HCT116 (cell line): ENCODE measurements at regions not wholly inside any gene's neighbourhood (a gene's known extent, or its start where the extent isn't known, plus 50 kb on each side); places are given as distances from the start of the nearest gene placed in this dataset.

Experiments
- ATAC-seq: fragments of 200-7000 bp; cut with Tn5 transposase; 2 replicates; pipeline ENCODE4 v1.9.1; 2020; ENCODE audit warnings: mild to moderate bottlenecking, moderate library complexity
- BruUV-seq: library from RNA; stranded (reverse); fragments of 400-500 nt; replicated peaks from 2 replicates; lab custom pipeline; 2021; lab: Mats Ljungman, UMichigan
- CTCF ChIA-PET: fragments of 300-600 bp; sonication (Branson Sonifier 250); formaldehyde crosslinking; loops from one replicate; lab custom pipeline; 2021; ENCODE audit warnings: antibody characterized with exemption; lab: Charles Lee
- POLR2A ChIA-PET: fragments of 300-600, 350-600 bp; sonication (Branson Sonifier 250); formaldehyde crosslinking; loops from one replicate; lab custom pipeline; 2021; ENCODE audit warnings: antibody characterized with exemption; lab: Charles Lee
- RAD21 ChIA-PET, 2 experiments: fragments of 300-600 bp; sonication (Branson Sonifier 250); formaldehyde crosslinking; loops; one replicate each; lab custom pipeline; 2023; ENCODE audit warnings: low total read pairs in 2 of 2; ENCODE audit not compliant: uncharacterized antibody in 2 of 2, unreplicated experiment in 2 of 2, low non-redundant PET in 1 of 2; lab: Charles Lee
- DNase-seq: peaks from one replicate; pipeline ENCODE4 v3.0.0-alpha.2; 2010; ENCODE audit warnings: low read depth, low spot score
- H2AFZ ChIP-seq: fragments of 200-600 bp; shearing (Covaris generic), sonication (generic); 2 replicates; pipeline ENCODE4 v1.6.1; 2017; ENCODE audit warnings: low read depth, mixed run types, mixed read lengths, antibody characterized with exemption, low read length; ENCODE audit not compliant: poor library complexity, severe bottlenecking
- H3K27ac ChIP-seq: 2 replicates; pipeline ENCODE4 v1.5.1; 2012; ENCODE audit warnings: low read depth, low read length
- H3K27me3 ChIP-seq: fragments of 200-600 bp; sonication (generic); 2 replicates; pipeline ENCODE4 v1.6.1; 2016; ENCODE audit warnings: mixed run types, low read length, mixed read lengths; ENCODE audit not compliant: insufficient read depth
- H3K36me3 ChIP-seq, 2 experiments: fragments of 200-500 bp in 1 of 2; fragments of 200-600 bp in 1 of 2; sonication (Bioruptor generic) in 1 of 2; sonication (generic) in 1 of 2; 2 replicates each; pipeline versions ENCODE4 v1.5.1 to v1.6.1; 2014 to 2016; ENCODE audit warnings: low read length in 2 of 2, inconsistent platforms in 1 of 2, mixed read lengths in 1 of 2, mixed run types in 1 of 2; ENCODE audit not compliant: insufficient read depth in 2 of 2, control insufficient read depth in 1 of 2
- H3K4me1 ChIP-seq, 2 experiments: fragments of 200-600 bp in 1 of 2; sonication (generic) in 1 of 2; 2 replicates each; pipeline versions ENCODE4 v1.5.1 to v1.6.1; 2012 to 2017; ENCODE audit warnings: low read length in 2 of 2, inconsistent platforms in 1 of 2, mild to moderate bottlenecking in 1 of 2, mixed read lengths in 1 of 2, mixed run types in 1 of 2, moderate library complexity in 1 of 2; ENCODE audit not compliant: insufficient read depth in 2 of 2, control insufficient read depth in 1 of 2
- H3K4me2 ChIP-seq: fragments of 200-600 bp; sonication (generic); 2 replicates; pipeline ENCODE4 v1.6.1; 2017; ENCODE audit warnings: mixed run types, low read length, mixed read lengths
- H3K4me3 ChIP-seq, 2 experiments: fragments of 200-600 bp in 1 of 2; sonication (generic) in 1 of 2; replicated peaks in 1 of 2; 2 replicates each; pipeline ENCODE4 v1.5.1; 2011 to 2016; ENCODE audit warnings: low read length in 2 of 2, control low read depth in 1 of 2, low read depth in 1 of 2, mild to moderate bottlenecking in 1 of 2, mixed read lengths in 1 of 2, mixed run types in 1 of 2
- H3K79me2 ChIP-seq: fragments of 200-600 bp; sonication (generic); 2 replicates; pipeline ENCODE4 v1.6.1; 2017; ENCODE audit warnings: mild to moderate bottlenecking, mixed run types, low read length, moderate library complexity, mixed read lengths; ENCODE audit not compliant: insufficient read depth
- H3K9ac ChIP-seq: fragments of 200-600 bp; sonication (generic); 2 replicates; pipeline ENCODE4 v1.6.1; 2016; ENCODE audit warnings: low read length, mixed read lengths
- H3K9me2 ChIP-seq: fragments of 200-600 bp; sonication (generic), shearing (Covaris generic); 2 replicates; pipeline ENCODE4 v1.6.1; 2017; ENCODE audit warnings: mixed run types, mild to moderate bottlenecking, moderate library complexity; ENCODE audit not compliant: insufficient read depth
- H3K9me3 ChIP-seq, 2 experiments: fragments of 200-500 bp in 1 of 2; fragments of 200-600 bp in 1 of 2; sonication (Bioruptor generic) in 1 of 2; sonication (generic) in 1 of 2; 2 replicates each; pipeline ENCODE4 v1.6.1; 2014 to 2017; ENCODE audit warnings: low read length in 2 of 2, mixed read lengths in 2 of 2, inconsistent platforms in 1 of 2, low read depth in 1 of 2, mild to moderate bottlenecking in 1 of 2, mixed run types in 1 of 2, moderate library complexity in 1 of 2; ENCODE audit not compliant: control insufficient read depth in 1 of 2, insufficient read depth in 1 of 2
- H4K20me1 ChIP-seq: fragments of 200-600 bp; sonication (generic), shearing (Covaris generic); 2 replicates; pipeline ENCODE4 v1.6.1; 2017; ENCODE audit warnings: mixed run types, mild to moderate bottlenecking, moderate library complexity; ENCODE audit not compliant: insufficient read depth
- CBX3 ChIP-seq: IDR thresholded peaks from 2 replicates; pipeline ENCODE4 v1.6.1; 2012; ENCODE audit warnings: low read depth
- CTCF ChIP-seq, 3 experiments: fragments of 200-600 bp in 1 of 3; sonication (generic) in 1 of 3; IDR thresholded peaks in 2 of 3; conservative IDR thresholded peaks in 1 of 3; 2 replicates each; pipeline ENCODE4 v1.5.1; 2012 to 2017; ENCODE audit warnings: low read depth in 2 of 3, low read length in 2 of 3, antibody characterized with exemption in 1 of 3, borderline replicate concordance in 1 of 3, control low read depth in 1 of 3, mild to moderate bottlenecking in 1 of 3, mixed read lengths in 1 of 3, mixed run types in 1 of 3, moderate library complexity in 1 of 3; ENCODE audit not compliant: insufficient read depth in 1 of 3
- FOSL1 ChIP-seq: IDR thresholded peaks from 2 replicates; pipeline ENCODE4 v1.6.1; 2012; ENCODE audit warnings: low read depth
- POLR2A ChIP-seq: IDR thresholded peaks from 2 replicates; pipeline ENCODE4 v1.7.0; 2011; ENCODE audit warnings: borderline replicate concordance; ENCODE audit not compliant: insufficient read depth, insufficient read length; ENCODE audit errors: extremely low read depth
- POLR2AphosphoS5 ChIP-seq: IDR thresholded peaks from 2 replicates; pipeline ENCODE4 v1.6.1; 2011; ENCODE audit warnings: mild to moderate bottlenecking, low read depth, low read length, moderate library complexity
- RAD21 ChIP-seq: IDR thresholded peaks from 2 replicates; pipeline ENCODE4 v1.6.1; 2012; ENCODE audit warnings: low read depth, mild to moderate bottlenecking
- SIN3A ChIP-seq: IDR thresholded peaks from 2 replicates; pipeline ENCODE4 v1.6.1; 2012; ENCODE audit warnings: low read depth
- SRF ChIP-seq: IDR thresholded peaks from 2 replicates; pipeline ENCODE4 v1.6.1; 2012; ENCODE audit warnings: low read depth
- TCF7L2 ChIP-seq: IDR thresholded peaks from 2 replicates; pipeline ENCODE4 v1.7.0; 2011; ENCODE audit warnings: borderline replicate concordance, inconsistent platforms; ENCODE audit not compliant: insufficient read depth, insufficient read length; ENCODE audit errors: extremely low read depth
- YY1 ChIP-seq: IDR thresholded peaks from 2 replicates; pipeline ENCODE4 v1.6.1; 2011; ENCODE audit warnings: low read length, low read depth, moderate library complexity, mild to moderate bottlenecking; ENCODE audit not compliant: insufficient replicate concordance; ENCODE audit errors: extremely low read depth
- ZFX ChIP-seq: fragments of 450-650 bp; IDR thresholded peaks from 2 replicates; pipeline ENCODE4 v1.6.1; 2017
- intact Hi-C: fragments of 100-400 bp; cut with micrococcal nuclease; formaldehyde crosslinking; loops from 2 replicates; pipeline ENCODE4 v1.10.0; 2022
- TF ChIP-seq, protein P1 (sequence below): IDR thresholded peaks from 2 replicates; pipeline ENCODE4 v1.6.1; 2012
- TF ChIP-seq, protein P2 (sequence below): IDR thresholded peaks from 2 replicates; pipeline ENCODE4 v1.6.1; 2011; ENCODE audit warnings: mild to moderate bottlenecking, low read length, moderate library complexity; ENCODE audit not compliant: insufficient replicate concordance; ENCODE audit errors: extremely low read depth

DNA sequence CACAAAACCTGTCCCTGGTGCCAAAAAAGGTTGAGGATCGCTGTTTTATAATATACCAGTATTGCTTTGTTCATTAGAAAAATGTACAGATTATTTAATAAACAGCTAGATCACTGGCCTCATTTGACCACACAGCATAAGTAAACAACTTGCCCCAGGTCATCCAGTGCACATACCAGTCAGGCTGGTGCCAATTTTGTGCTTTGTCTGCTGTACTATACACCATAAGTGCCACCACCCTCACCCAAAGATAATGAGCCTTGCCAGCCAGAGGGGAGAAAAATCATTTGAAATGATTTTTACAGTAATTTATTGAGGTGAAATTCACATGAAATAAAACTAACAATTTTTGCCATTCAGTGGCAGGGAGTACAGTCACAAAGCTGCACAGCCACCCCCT lies 202.2 kb upstream of the TWIST2 start:
- POLR2A ChIA-PET = no interaction called here

More for the DNA sequence above, 202.2 kb upstream of the TWIST2 start:
- no peaks in the 10 kb centered on the region for H3K9me3 ChIP-seq
- H4K20me1 ChIP-seq = no peaks in the 10 kb centered on the region
- CTCF ChIA-PET = no interaction called here
- ATAC-seq (no peak), DNase-seq (no peak)
- no peak overlapping the region for H3K4me2 ChIP-seq
- no peaks in the 10 kb centered on the region for H3K27me3 ChIP-seq
- no peaks in the 10 kb centered on the region for H3K36me3 ChIP-seq
- intact Hi-C loops = no loop called here
- no peaks in the 10 kb centered on the region for H3K79me2 ChIP-seq
- H3K4me3 ChIP-seq = no peak overlapping the region
- no TSS peak for BruUV-seq
- H3K9ac ChIP-seq = no peak overlapping the region
- no peak for TF ChIP-seq CBX3
- TF ChIP-seq FOSL1 = no peak
- no peak for TF ChIP-seq RAD21
- TF ChIP-seq ZFX = no peak
- no peak for TF ChIP-seq CTCF (IDR thresholded peaks at IDR 0.05 in 2 of 3, conservative IDR thresholded peaks at IDR 0.05 in 1 of 3; ENCODE audit: borderline replicate concordance in 1 of 3, insufficient read depth in 1 of 3, low read depth in 2 of 3, low read length in 2 of 3)
- no peak for TF ChIP-seq SIN3A
- TF ChIP-seq POLR2A = no peak
- TF ChIP-seq, protein P1, sequence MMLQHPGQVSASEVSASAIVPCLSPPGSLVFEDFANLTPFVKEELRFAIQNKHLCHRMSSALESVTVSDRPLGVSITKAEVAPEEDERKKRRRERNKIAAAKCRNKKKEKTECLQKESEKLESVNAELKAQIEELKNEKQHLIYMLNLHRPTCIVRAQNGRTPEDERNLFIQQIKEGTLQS = no peak
- TF ChIP-seq SRF = no peak
- no peak for TF ChIP-seq YY1
- TF ChIP-seq POLR2AphosphoS5 = no peak
- TF ChIP-seq, protein P2, sequence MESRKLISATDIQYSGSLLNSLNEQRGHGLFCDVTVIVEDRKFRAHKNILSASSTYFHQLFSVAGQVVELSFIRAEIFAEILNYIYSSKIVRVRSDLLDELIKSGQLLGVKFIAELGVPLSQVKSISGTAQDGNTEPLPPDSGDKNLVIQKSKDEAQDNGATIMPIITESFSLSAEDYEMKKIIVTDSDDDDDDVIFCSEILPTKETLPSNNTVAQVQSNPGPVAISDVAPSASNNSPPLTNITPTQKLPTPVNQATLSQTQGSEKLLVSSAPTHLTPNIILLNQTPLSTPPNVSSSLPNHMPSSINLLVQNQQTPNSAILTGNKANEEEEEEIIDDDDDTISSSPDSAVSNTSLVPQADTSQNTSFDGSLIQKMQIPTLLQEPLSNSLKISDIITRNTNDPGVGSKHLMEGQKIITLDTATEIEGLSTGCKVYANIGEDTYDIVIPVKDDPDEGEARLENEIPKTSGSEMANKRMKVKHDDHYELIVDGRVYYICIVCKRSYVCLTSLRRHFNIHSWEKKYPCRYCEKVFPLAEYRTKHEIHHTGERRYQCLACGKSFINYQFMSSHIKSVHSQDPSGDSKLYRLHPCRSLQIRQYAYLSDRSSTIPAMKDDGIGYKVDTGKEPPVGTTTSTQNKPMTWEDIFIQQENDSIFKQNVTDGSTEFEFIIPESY = no peak
- no peak for TF ChIP-seq TCF7L2
- TF ChIP-seq, all 23 proteins: peak for 0
- peaks cover 9 to 21% of the 10 kb centered on the region in 2 experiments for H3K4me1 ChIP-seq
- no peak overlapping the region for H3K27ac ChIP-seq
- RAD21 ChIA-PET = no interaction called here
- peak overlapping the region; percentile 7 for H2AFZ ChIP-seq
- no peaks in the 10 kb centered on the region for H3K9me2 ChIP-seq
